Tibial artery (tissue), 4 donors: ENCODE measurements at regions not wholly inside any gene's neighbourhood (a gene's known extent, or its start where the extent isn't known, plus 50 kb on each side); places are given as distances from the start of the nearest gene placed in this dataset.

Experiments used
- DNase-seq, 2 donors: peaks; one replicate each; pipeline ENCODE4 v3.0.0-alpha.2; 2019
- H3K27ac ChIP-seq, 2 donors: fragments of 200-600 bp; sonication (generic) in 1 of 2; 1 replicate in 1 of 2; 2 replicates in 1 of 2; pipeline ENCODE4 v1.5.1; 2018 to 2019; ENCODE audit warnings: mild to moderate bottlenecking in 1 of 2
- H3K27me3 ChIP-seq, 2 donors: fragments of 200-600 bp; sonication (generic) in 1 of 2; one replicate each; pipeline versions ENCODE4 v1.5.1 to v1.6.0; 2016 to 2019
- H3K36me3 ChIP-seq, 3 donors: fragments of 200-600 bp; sonication (generic) in 2 of 3; one replicate each; pipeline ENCODE4 v1.5.1; 2016 to 2019; ENCODE audit warnings: mild to moderate bottlenecking in 2 of 3
- H3K4me1 ChIP-seq, 4 donors: fragments of 200-600 bp; sonication (generic) in 2 of 4; 1 replicate in 3 of 4; 2 replicates in 1 of 4; pipeline ENCODE4 v1.5.1; 2016 to 2019
- H3K4me3 ChIP-seq, 2 donors: fragments of 200-600 bp; sonication (generic) in 1 of 2; 1 replicate in 1 of 2; 2 replicates in 1 of 2; pipeline ENCODE4 v1.5.1; 2018 to 2019; ENCODE audit warnings: mild to moderate bottlenecking in 2 of 2
- H3K9me3 ChIP-seq, 3 donors: fragments of 200-600 bp; sonication (generic) in 1 of 3; one replicate each; pipeline ENCODE4 v1.5.1; 2016 to 2019
- CTCF ChIP-seq, 2 experiments: fragments of 200-600 bp in 1 of 2; fragments of 450-650 bp in 1 of 2; IDR thresholded peaks; one replicate each; pipeline ENCODE4 v1.5.1; 2017 to 2019; ENCODE audit warnings: antibody characterized with exemption in 2 of 2, mild to moderate bottlenecking in 1 of 2, moderate library complexity in 1 of 2
- intact Hi-C: fragments of 100-400 bp; cut with DNase I; formaldehyde crosslinking; loops from one replicate; pipeline ENCODE4 v1.15.0; 2023; ENCODE audit warnings: low total_unique reads

GRCh38 chr6:146916435-146917025, 287.7 kb upstream of the STXBP5 start:
- no peak for TF ChIP-seq CTCF (IDR thresholded peaks at IDR 0.05)
- H3K4me3 ChIP-seq: no peak overlapping the region
- intact Hi-C loops: no loop called here
- H3K27ac ChIP-seq: no peak overlapping the region
- H3K36me3 ChIP-seq: no peaks in the 10 kb centered on the region
- peaks cover 0 to 29% (median 14%) of the 10 kb centered on the region in 4 donors for H3K4me1 ChIP-seq
- no peak for DNase-seq
- no peaks in the 10 kb centered on the region for H3K27me3 ChIP-seq
- H3K9me3 ChIP-seq: no peaks in the 10 kb centered on the region

GRCh38 chr6:146917182-146917581, 287.0 kb upstream of the STXBP5 start:
- Histone ChIP-seq H3K4me1 (peaks cover 0 to 29% (median 14%) of the 10 kb centered on the region in 4 donors), H3K27me3 (no peaks in the 10 kb centered on the region), H3K36me3 (no peaks in the 10 kb centered on the region), H3K9me3 (no peaks in the 10 kb centered on the region), H3K4me3 (no peak overlapping the region), H3K27ac (no peak overlapping the region)
- DNase-seq: no peak
- intact Hi-C loops: no loop called here
- no peak for TF ChIP-seq CTCF (IDR thresholded peaks at IDR 0.05)

- no peaks in the 10 kb centered on the region for H3K27me3 ChIP-seq
- DNase-seq: no peak
- H3K36me3 ChIP-seq: no peaks in the 10 kb centered on the region
- H3K9me3 ChIP-seq: no peaks in the 10 kb centered on the region
- no peak overlapping the region for H3K4me3 ChIP-seq
- H3K27ac ChIP-seq: no peak overlapping the region
- peaks cover 0 to 28% (median 14%) of the 10 kb centered on the region in 4 donors for H3K4me1 ChIP-seq
- intact Hi-C loops: no loop called here
- TF ChIP-seq CTCF (IDR thresholded peaks at IDR 0.05): no peak
These were observed 286.2 kb upstream of the STXBP5 start for GRCh38 chr6:146917979-146918378.

GRCh38 chr6:146919017-146919416, 285.2 kb upstream of the STXBP5 start:
- H3K27ac ChIP-seq: no peak overlapping the region
- H3K36me3 ChIP-seq: no peaks in the 10 kb centered on the region
- no peaks in the 10 kb centered on the region for H3K27me3 ChIP-seq
- H3K4me1 ChIP-seq: peaks cover 0 to 18% (median 11%) of the 10 kb centered on the region in 4 donors
- H3K9me3 ChIP-seq: no peaks in the 10 kb centered on the region
- no peak for DNase-seq
- intact Hi-C loops: no loop called here
- H3K4me3 ChIP-seq: no peak overlapping the region
- no peak for TF ChIP-seq CTCF (IDR thresholded peaks at IDR 0.05)

- Histone ChIP-seq H3K27me3 (no peaks in the 10 kb centered on the region), H3K9me3 (no peaks in the 10 kb centered on the region), H3K4me1 (no peaks in the 10 kb centered on the region), H3K4me3 (no peak overlapping the region), H3K36me3 (no peaks in the 10 kb centered on the region), H3K27ac (no peak overlapping the region)
- TF ChIP-seq CTCF (IDR thresholded peaks at IDR 0.05): no peak
- DNase-seq: no peak
- intact Hi-C loops: no loop called here
These were observed 280.9 kb upstream of the STXBP5 start for GRCh38 chr6:146923205-146923833.
